ENCODE measurements at regions not wholly inside any gene's neighbourhood (a gene's known extent, or its start where the extent isn't known, plus 50 kb on each side); places are given as distances from the start of the nearest gene placed in this dataset.

GRCh38 chr1:219514728-219515127 is 98.2 kb downstream of the ZC3H11B start:
- no peak for FAIRE-seq
- TF ChIP-seq TAF1 (IDR thresholded peaks at IDR 0.05; ENCODE audit: low read depth, low read length) (no peak), POLR2A (IDR thresholded peaks at IDR 0.05; ENCODE audit: low read depth, low read length) (no peak), POLR2AphosphoS5 (IDR thresholded peaks at IDR 0.05; ENCODE audit: low read depth, low read length) (no peak), SPI1 (IDR thresholded peaks at IDR 0.05; ENCODE audit: low read depth, low read length) (no peak)
- no peak for DNase-seq (ENCODE audit: insufficient read length, low spot score)

- no peak for FAIRE-seq
- TF ChIP-seq SPI1 (IDR thresholded peaks at IDR 0.05; ENCODE audit: low read depth, low read length), result no peak
- no peak for TF ChIP-seq PAX5 (IDR thresholded peaks at IDR 0.05; ENCODE audit: insufficient read depth, low read length, severe bottlenecking)
- TF ChIP-seq POLR2AphosphoS5 (IDR thresholded peaks at IDR 0.05; ENCODE audit: low read depth, low read length), result no peak
- TF ChIP-seq POLR2A (IDR thresholded peaks at IDR 0.05; ENCODE audit: low read depth, low read length), result no peak
- TF ChIP-seq POU2F2 (IDR thresholded peaks at IDR 0.05; ENCODE audit: low read depth, low read length), result no peak
These were observed 105.5 kb downstream of the ZC3H11B start for GRCh38 chr1:219507437-219507836.

GRCh38 chr1:219506936-219507335 is 106.0 kb downstream of the ZC3H11B start:
- DNase-seq (ENCODE audit: insufficient read length, low spot score), result no peak
- FAIRE-seq, result no peak
- TF ChIP-seq POLR2A (IDR thresholded peaks at IDR 0.05; ENCODE audit: low read depth, low read length), result no peak
- TF ChIP-seq POU2F2 (IDR thresholded peaks at IDR 0.05; ENCODE audit: low read depth, low read length), result no peak
- TF ChIP-seq SPI1 (IDR thresholded peaks at IDR 0.05; ENCODE audit: low read depth, low read length), result no peak
- no peak for TF ChIP-seq PAX5 (IDR thresholded peaks at IDR 0.05; ENCODE audit: insufficient read depth, low read length, severe bottlenecking)
- no peak for TF ChIP-seq POLR2AphosphoS5 (IDR thresholded peaks at IDR 0.05; ENCODE audit: low read depth, low read length)
- TF ChIP-seq TAF1 (IDR thresholded peaks at IDR 0.05; ENCODE audit: low read depth, low read length), result no peak

More at GRCh38 chr1:219507437-219507836, 105.5 kb downstream of the ZC3H11B start:
- DNase-seq (ENCODE audit: insufficient read length, low spot score), result no peak

GRCh38 chr1:219506473-219506899 is 106.4 kb downstream of the ZC3H11B start:
- DNase-seq (ENCODE audit: insufficient read length, low spot score), result no peak
- FAIRE-seq, result no peak
- TF ChIP-seq TAF1 (IDR thresholded peaks at IDR 0.05; ENCODE audit: low read depth, low read length) (no peak), POLR2AphosphoS5 (IDR thresholded peaks at IDR 0.05; ENCODE audit: low read depth, low read length) (no peak)

- TF ChIP-seq TAF1 (IDR thresholded peaks at IDR 0.05; ENCODE audit: low read depth, low read length) (no peak), PAX5 (IDR thresholded peaks at IDR 0.05; ENCODE audit: insufficient read depth, low read length, severe bottlenecking) (no peak), POU2F2 (IDR thresholded peaks at IDR 0.05; ENCODE audit: low read depth, low read length) (no peak), SPI1 (IDR thresholded peaks at IDR 0.05; ENCODE audit: low read depth, low read length) (no peak), POLR2A (IDR thresholded peaks at IDR 0.05; ENCODE audit: low read depth, low read length) (no peak), POLR2AphosphoS5 (IDR thresholded peaks at IDR 0.05; ENCODE audit: low read depth, low read length) (no peak)
- no peak for FAIRE-seq
- DNase-seq (ENCODE audit: insufficient read length, low spot score), result no peak
These were observed 107.0 kb downstream of the ZC3H11B start for GRCh38 chr1:219505886-219506285.

- TF ChIP-seq POLR2AphosphoS5 (IDR thresholded peaks at IDR 0.05; ENCODE audit: low read depth, low read length) (no peak), POLR2A (IDR thresholded peaks at IDR 0.05; ENCODE audit: low read depth, low read length) (no peak), PAX5 (IDR thresholded peaks at IDR 0.05; ENCODE audit: insufficient read depth, low read length, severe bottlenecking) (no peak), SPI1 (IDR thresholded peaks at IDR 0.05; ENCODE audit: low read depth, low read length) (no peak), POU2F2 (IDR thresholded peaks at IDR 0.05; ENCODE audit: low read depth, low read length) (no peak), TAF1 (IDR thresholded peaks at IDR 0.05; ENCODE audit: low read depth, low read length) (no peak)
- DNase-seq (ENCODE audit: insufficient read length, low spot score), result no peak
- FAIRE-seq, result no peak
These were observed 109.3 kb downstream of the ZC3H11B start for GRCh38 chr1:219503604-219504003.

- no peak for DNase-seq (ENCODE audit: insufficient read length, low spot score)
- FAIRE-seq, result no peak
- no peak for TF ChIP-seq POLR2AphosphoS5 (IDR thresholded peaks at IDR 0.05; ENCODE audit: low read depth, low read length)
- no peak for TF ChIP-seq SPI1 (IDR thresholded peaks at IDR 0.05; ENCODE audit: low read depth, low read length)
- no peak for TF ChIP-seq TAF1 (IDR thresholded peaks at IDR 0.05; ENCODE audit: low read depth, low read length)
- TF ChIP-seq POU2F2 (IDR thresholded peaks at IDR 0.05; ENCODE audit: low read depth, low read length), result no peak
- TF ChIP-seq PAX5 (IDR thresholded peaks at IDR 0.05; ENCODE audit: insufficient read depth, low read length, severe bottlenecking), result no peak
- no peak for TF ChIP-seq POLR2A (IDR thresholded peaks at IDR 0.05; ENCODE audit: low read depth, low read length)
These were observed 112.5 kb downstream of the ZC3H11B start for GRCh38 chr1:219500327-219500897.

GRCh38 chr1:219498666-219499065 is 114.2 kb downstream of the ZC3H11B start:
- TF ChIP-seq POLR2A (IDR thresholded peaks at IDR 0.05; ENCODE audit: low read depth, low read length) (no peak), TAF1 (IDR thresholded peaks at IDR 0.05; ENCODE audit: low read depth, low read length) (no peak), POLR2AphosphoS5 (IDR thresholded peaks at IDR 0.05; ENCODE audit: low read depth, low read length) (no peak), POU2F2 (IDR thresholded peaks at IDR 0.05; ENCODE audit: low read depth, low read length) (no peak), PAX5 (IDR thresholded peaks at IDR 0.05; ENCODE audit: insufficient read depth, low read length, severe bottlenecking) (no peak), SPI1 (IDR thresholded peaks at IDR 0.05; ENCODE audit: low read depth, low read length) (no peak)
- no peak for FAIRE-seq
- DNase-seq (ENCODE audit: insufficient read length, low spot score), result no peak

- TF ChIP-seq PAX5 (IDR thresholded peaks at IDR 0.05; ENCODE audit: insufficient read depth, low read length, severe bottlenecking), result no peak
- no peak for TF ChIP-seq POU2F2 (IDR thresholded peaks at IDR 0.05; ENCODE audit: low read depth, low read length)
- TF ChIP-seq POLR2AphosphoS5 (IDR thresholded peaks at IDR 0.05; ENCODE audit: low read depth, low read length), result no peak
- DNase-seq (ENCODE audit: insufficient read length, low spot score) (no peak), FAIRE-seq (no peak)
These were observed 117.0 kb downstream of the ZC3H11B start for GRCh38 chr1:219495737-219496408.

- TF ChIP-seq POU2F2 (IDR thresholded peaks at IDR 0.05; ENCODE audit: low read depth, low read length) (no peak), SPI1 (IDR thresholded peaks at IDR 0.05; ENCODE audit: low read depth, low read length) (no peak), POLR2A (IDR thresholded peaks at IDR 0.05; ENCODE audit: low read depth, low read length) (no peak), POLR2AphosphoS5 (IDR thresholded peaks at IDR 0.05; ENCODE audit: low read depth, low read length) (no peak), PAX5 (IDR thresholded peaks at IDR 0.05; ENCODE audit: insufficient read depth, low read length, severe bottlenecking) (no peak), TAF1 (IDR thresholded peaks at IDR 0.05; ENCODE audit: low read depth, low read length) (no peak)
- no peak for FAIRE-seq
- no peak for DNase-seq (ENCODE audit: insufficient read length, low spot score)
These were observed 120.2 kb downstream of the ZC3H11B start for GRCh38 chr1:219492717-219493116.
